Immature natural killer cell (primary cell): ENCODE measurements at regions not wholly inside any gene's neighbourhood (a gene's known extent, or its start where the extent isn't known, plus 50 kb on each side); places are given as distances from the start of the nearest gene placed in this dataset.
"Not testable (repeated sequence)": the region's sequence is repeated elsewhere in the genome, so short reads cannot be mapped to it uniquely, and the experiment has no call there.

Experiments used
- DNase-seq, 3 donors: peaks; one replicate each; pipeline ENCODE4 v3.0.0; 2022; ENCODE audit warnings: mixed read lengths in 1 of 3
- H3K27ac Mint-ChIP-seq, 6 donors: one replicate each; pipeline ENCODE4 v1.8.0; 2020; ENCODE audit warnings: mixed read lengths in 6 of 6, mild to moderate bottlenecking in 5 of 6, inconsistent platforms in 4 of 6, moderate library complexity in 3 of 6
- H3K27me3 Mint-ChIP-seq, 3 donors: one replicate each; pipeline ENCODE4 v1.8.0; 2020 to 2021; ENCODE audit warnings: low read depth in 3 of 3, mild to moderate bottlenecking in 3 of 3, mixed read lengths in 3 of 3, moderate library complexity in 3 of 3, inconsistent platforms in 1 of 3
- H3K36me3 Mint-ChIP-seq, 3 donors: one replicate each; pipeline ENCODE4 v1.8.0; 2020; ENCODE audit warnings: mixed read lengths in 3 of 3, inconsistent platforms in 2 of 3, mild to moderate bottlenecking in 2 of 3
- H3K4me1 Mint-ChIP-seq, 2 donors: one replicate each; pipeline ENCODE4 v1.8.0; 2020; ENCODE audit warnings: inconsistent platforms in 2 of 2, mild to moderate bottlenecking in 2 of 2, mixed read lengths in 2 of 2, moderate library complexity in 1 of 2
- H3K4me3 Mint-ChIP-seq, 5 donors: one replicate each; pipeline ENCODE4 v1.8.0; 2020; ENCODE audit warnings: mild to moderate bottlenecking in 5 of 5, mixed read lengths in 5 of 5, inconsistent platforms in 3 of 5, moderate library complexity in 3 of 5
- H3K9me3 Mint-ChIP-seq, 6 donors: one replicate each; pipeline ENCODE4 v1.8.0; 2020; ENCODE audit warnings: mild to moderate bottlenecking in 6 of 6, mixed read lengths in 6 of 6, inconsistent platforms in 4 of 6, moderate library complexity in 3 of 6

DNA sequence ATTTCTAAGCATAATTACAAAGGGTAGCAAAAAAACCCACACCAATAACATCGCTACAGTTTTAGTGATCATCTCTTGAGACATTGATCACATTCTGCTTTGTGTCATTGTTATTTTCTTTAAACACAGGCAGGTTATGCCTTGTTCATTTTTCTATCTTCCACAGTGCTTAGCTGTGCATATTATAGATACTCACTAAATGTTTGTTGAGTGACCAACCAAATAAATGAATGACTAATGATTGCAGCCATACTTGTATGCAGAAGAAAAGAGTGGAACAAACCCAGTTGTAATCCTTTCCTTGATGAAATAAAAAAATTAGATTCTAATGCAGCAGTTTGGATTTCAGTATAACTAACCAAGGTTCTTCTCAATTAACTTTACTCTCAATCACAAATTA, 81.0 kb upstream of the RASSF8 start:
- Mint-ChIP-seq H3K27ac (no peak overlapping the region), H3K4me1 (no peaks in the 10 kb centered on the region), H3K4me3 (no peak overlapping the region), H3K27me3 (peaks cover 0 to 1% (median 0%) of the 10 kb centered on the region in 3 donors), H3K36me3 (no peaks in the 10 kb centered on the region), H3K9me3 (peaks cover 0 to 4% (median 0%) of the 10 kb centered on the region in 6 donors)
- no peak for DNase-seq

- Mint-ChIP-seq H3K27ac (no peak overlapping the region), H3K36me3 (no peaks in the 10 kb centered on the region), H3K4me1 (no peaks in the 10 kb centered on the region), H3K4me3 (no peak overlapping the region), H3K27me3 (no peaks in the 10 kb centered on the region), H3K9me3 (peaks cover 0 to 4% (median 0%) of the 10 kb centered on the region in 6 donors)
- DNase-seq: no peak
These were observed 76.2 kb upstream of the RASSF8 start for GRCh38 chr12:25882266-25882665.

DNA sequence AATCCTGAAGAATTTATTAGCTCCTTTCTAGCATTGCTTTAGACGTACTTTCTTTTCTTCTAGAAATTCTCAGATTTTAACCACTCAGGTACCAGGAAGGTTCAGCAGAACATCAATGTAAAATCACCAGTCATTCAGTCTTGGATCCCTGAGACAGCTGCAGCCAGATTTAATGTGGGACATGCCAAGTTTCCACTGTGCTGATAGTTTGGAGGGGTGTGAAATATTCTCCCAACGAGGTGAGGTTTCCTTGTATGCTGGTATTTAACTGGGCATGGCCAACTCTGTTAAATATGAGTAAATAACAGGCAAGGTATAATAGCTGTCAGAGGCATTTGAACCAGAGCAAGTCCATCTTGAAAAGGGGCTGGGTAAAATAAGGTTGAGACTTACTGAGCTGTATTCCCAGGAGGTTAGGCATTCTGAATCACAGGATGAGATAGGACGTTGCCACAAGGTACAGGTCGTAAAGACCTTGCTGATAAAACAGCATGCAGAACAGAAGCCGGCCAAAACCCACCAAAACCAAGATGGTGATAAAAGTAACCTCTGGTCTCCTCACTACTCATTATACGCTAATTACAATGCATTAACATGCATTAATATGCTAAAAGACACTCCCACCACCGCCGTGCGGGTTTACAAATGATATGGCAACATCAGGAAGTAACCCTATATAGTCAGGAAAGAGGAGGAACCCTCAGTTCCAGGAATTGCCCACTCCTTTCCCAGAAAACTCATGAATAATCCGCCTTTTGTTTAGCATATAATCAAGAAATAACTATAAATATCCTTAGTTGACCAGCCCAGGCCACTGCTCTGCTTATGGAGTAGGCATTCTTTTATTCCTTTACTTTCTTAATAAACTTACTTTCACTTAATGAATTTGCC, 75.2 kb upstream of the RASSF8 start:
- H3K9me3 Mint-ChIP-seq: peaks cover 0 to 4% (median 0%) of the 10 kb centered on the region in 6 donors
- H3K27ac Mint-ChIP-seq: no peak overlapping the region
- H3K4me1 Mint-ChIP-seq: no peaks in the 10 kb centered on the region
- H3K4me3 Mint-ChIP-seq: no peak overlapping the region
- H3K27me3 Mint-ChIP-seq: no peaks in the 10 kb centered on the region
- H3K36me3 Mint-ChIP-seq: no peaks in the 10 kb centered on the region
- DNase-seq: no peak

DNA sequence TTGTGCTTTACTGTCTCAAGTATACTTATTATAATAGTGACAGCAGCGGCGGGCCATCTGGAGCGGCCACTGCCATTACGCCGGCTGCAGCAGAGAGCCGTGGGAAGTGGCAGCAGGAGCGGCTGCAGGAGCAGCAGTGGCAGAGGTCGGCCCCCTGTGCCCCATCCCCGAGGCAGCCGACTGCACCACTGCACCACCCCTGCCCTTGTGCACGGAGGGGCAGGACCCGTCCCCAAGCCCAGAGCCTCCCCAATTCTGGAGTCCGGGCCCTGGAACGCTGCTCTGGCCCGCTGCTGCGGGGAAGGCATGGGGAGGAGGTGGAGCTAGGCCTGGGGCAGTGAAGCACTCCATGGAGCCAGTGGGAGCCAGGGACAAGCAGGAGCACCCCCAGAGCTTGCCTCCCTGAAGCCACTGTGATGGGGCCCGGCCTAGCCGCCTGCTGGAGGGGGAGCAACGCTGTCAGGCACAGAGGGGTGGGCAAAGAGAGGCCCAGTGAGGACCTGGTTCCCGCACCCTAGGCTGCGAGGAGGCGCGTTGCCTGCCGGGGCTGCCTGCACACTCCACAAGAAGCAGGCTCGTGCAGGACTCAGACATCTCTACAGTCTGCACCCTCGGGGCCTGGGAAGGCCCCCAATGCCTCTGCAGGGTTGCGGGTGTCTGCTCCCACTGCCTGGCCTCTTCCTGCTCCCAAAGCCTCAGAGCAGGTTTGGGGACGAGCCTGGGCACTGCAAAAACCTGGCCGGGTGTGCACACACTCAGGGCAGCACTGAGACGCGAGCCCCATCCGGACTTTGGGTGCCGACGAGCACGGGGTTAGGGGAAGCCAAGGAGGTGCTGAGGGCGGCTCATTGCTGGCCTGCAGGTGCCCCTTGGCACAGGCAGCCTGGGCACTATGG, 74.2 kb upstream of the RASSF8 start:
- no peaks in the 10 kb centered on the region for H3K36me3 Mint-ChIP-seq
- peaks cover 0 to 2% (median 0%) of the 10 kb centered on the region in 3 donors for H3K27me3 Mint-ChIP-seq
- H3K4me1 Mint-ChIP-seq: no peaks in the 10 kb centered on the region
- no peak overlapping the region for H3K4me3 Mint-ChIP-seq
- H3K9me3 Mint-ChIP-seq: peaks cover 0 to 4% (median 0%) of the 10 kb centered on the region in 6 donors
- H3K27ac Mint-ChIP-seq: no peak overlapping the region
- DNase-seq: no peak

DNA sequence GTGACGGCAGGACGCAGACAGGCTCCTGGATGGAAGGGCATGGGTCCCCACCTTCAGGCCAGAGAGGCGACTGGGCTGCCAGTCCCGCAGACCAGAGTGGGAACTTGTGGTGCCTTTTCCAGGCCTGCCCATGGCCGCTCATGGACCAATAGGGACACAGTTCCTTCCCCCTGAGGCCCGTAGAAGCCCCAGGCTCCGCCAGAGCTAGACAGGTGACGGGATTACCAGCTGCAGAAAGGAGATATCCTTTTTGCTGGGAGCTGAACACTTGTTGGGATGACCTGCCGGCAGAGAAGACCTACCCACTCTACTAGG, 73.6 kb upstream of the RASSF8 start:
- H3K27ac Mint-ChIP-seq: no peak overlapping the region
- DNase-seq: no peak
- no peak overlapping the region for H3K4me3 Mint-ChIP-seq
- H3K4me1 Mint-ChIP-seq: no peaks in the 10 kb centered on the region
- H3K9me3 Mint-ChIP-seq: peaks cover 0 to 2% (median 0%) of the 10 kb centered on the region in 6 donors
- H3K27me3 Mint-ChIP-seq: peaks cover 0 to 2% (median 0%) of the 10 kb centered on the region in 3 donors
- no peaks in the 10 kb centered on the region for H3K36me3 Mint-ChIP-seq

DNA sequence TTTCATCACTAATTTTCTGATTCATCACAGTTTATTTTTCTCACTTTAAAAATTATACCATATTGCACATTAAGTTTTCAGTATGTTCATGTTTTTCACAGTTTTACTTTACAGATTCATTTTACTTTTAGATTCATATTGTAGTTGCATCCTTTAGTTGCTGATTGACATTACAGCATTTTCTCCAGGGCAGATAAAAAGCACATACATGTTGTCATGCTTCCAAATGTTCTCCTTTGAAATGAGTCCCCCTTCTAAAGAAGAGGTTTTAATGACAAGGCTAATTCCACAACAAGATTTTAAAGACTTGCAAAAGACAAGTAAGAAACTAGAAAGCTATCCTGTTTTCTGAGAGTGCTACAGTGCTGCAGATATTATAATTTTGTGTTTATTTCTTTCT, 72.1 kb upstream of the RASSF8 start:
- H3K4me3 Mint-ChIP-seq: no peak overlapping the region
- no peaks in the 10 kb centered on the region for H3K4me1 Mint-ChIP-seq
- peaks cover 0 to 2% (median 0%) of the 10 kb centered on the region in 3 donors for H3K27me3 Mint-ChIP-seq
- no peak overlapping the region for H3K27ac Mint-ChIP-seq
- H3K36me3 Mint-ChIP-seq: no peaks in the 10 kb centered on the region
- peaks cover 0 to 2% (median 0%) of the 10 kb centered on the region in 6 donors for H3K9me3 Mint-ChIP-seq
- no peak for DNase-seq

DNA sequence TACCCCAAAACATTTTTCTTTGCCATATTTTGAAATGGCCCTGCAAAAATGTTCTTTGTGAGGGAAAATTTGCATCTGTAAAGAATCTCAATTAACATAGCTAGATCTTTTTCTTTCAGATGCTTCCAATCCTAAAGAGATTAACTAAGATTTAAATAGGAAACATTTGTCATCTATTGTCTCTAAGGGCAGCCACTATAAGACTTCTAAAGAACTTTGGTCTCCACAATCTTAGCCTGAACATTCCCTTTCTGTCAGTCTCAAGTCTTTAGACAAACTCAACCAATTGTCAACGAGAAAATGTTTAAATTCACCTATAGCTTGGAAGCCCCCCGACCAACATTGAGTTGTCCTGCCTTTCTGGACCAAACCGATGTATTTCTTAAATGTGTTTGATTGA, 71.1 kb upstream of the RASSF8 start:
- Mint-ChIP-seq H3K4me1 (no peaks in the 10 kb centered on the region), H3K36me3 (no peaks in the 10 kb centered on the region), H3K9me3 (peaks cover 0 to 3% (median 0%) of the 10 kb centered on the region in 6 donors), H3K27me3 (peaks cover 0 to 2% (median 0%) of the 10 kb centered on the region in 3 donors), H3K27ac (no peak overlapping the region), H3K4me3 (no peak overlapping the region)
- no peak for DNase-seq

DNA sequence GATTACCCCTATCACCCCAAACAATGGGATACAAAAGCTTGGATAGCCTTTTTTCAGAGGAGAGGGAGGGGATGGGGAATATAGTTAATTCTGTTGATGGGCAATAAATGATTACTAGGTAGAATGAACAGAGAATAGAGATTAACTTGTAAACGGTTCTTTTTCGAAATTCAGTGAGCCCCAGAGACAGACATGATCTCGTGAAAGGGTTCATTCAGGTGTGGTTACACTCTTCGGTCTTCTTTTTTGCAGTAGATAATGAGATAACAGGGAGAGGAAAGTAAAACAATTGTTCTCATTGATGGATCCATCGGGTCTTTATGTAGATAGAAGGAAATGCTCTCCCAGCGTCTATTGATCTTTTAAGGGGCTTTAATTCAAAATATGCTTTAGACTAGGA, 69.3 kb upstream of the RASSF8 start:
- H3K4me3 Mint-ChIP-seq: no peak overlapping the region
- H3K36me3 Mint-ChIP-seq: no peaks in the 10 kb centered on the region
- no peak for DNase-seq
- no peaks in the 10 kb centered on the region for H3K4me1 Mint-ChIP-seq
- no peak overlapping the region for H3K27ac Mint-ChIP-seq
- peaks cover 0 to 4% (median 0%) of the 10 kb centered on the region in 6 donors for H3K9me3 Mint-ChIP-seq
- peaks cover 0 to 2% (median 0%) of the 10 kb centered on the region in 3 donors for H3K27me3 Mint-ChIP-seq

GRCh38 chr12:25891095-25891494, 67.4 kb upstream of the RASSF8 start:
- H3K4me3 Mint-ChIP-seq, H3K4me1 Mint-ChIP-seq, H3K9me3 Mint-ChIP-seq, H3K27ac Mint-ChIP-seq, H3K27me3 Mint-ChIP-seq, DNase-seq, H3K36me3 Mint-ChIP-seq: not testable (repeated sequence)

DNA sequence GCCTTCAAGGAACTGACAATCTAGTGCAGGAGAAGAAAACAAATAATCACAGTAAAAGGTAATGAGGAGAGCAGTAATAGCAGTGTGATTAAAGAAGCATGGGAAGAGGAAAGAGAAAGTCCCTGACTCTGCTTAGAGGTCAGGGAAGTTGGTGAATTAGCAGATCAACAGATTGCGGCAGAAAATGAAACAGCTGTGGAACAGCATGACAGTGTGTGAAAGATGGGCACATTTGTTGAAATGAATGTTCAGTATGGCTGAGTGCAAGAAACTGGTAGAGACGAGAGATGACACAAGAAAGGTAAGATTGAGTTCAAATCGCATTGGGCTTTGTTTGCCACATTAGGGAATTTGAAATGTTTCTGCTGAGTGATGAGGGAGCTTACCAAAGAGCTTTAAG, 63.7 kb upstream of the RASSF8 start:
- no peak for DNase-seq
- peaks cover 0 to 2% (median 0%) of the 10 kb centered on the region in 6 donors for H3K9me3 Mint-ChIP-seq
- H3K27me3 Mint-ChIP-seq: peaks cover 0 to 2% (median 0%) of the 10 kb centered on the region in 3 donors
- H3K36me3 Mint-ChIP-seq: peaks cover 0 to 3% (median 0%) of the 10 kb centered on the region in 3 donors
- H3K27ac Mint-ChIP-seq: no peak overlapping the region
- H3K4me3 Mint-ChIP-seq: no peak overlapping the region
- no peaks in the 10 kb centered on the region for H3K4me1 Mint-ChIP-seq

DNA sequence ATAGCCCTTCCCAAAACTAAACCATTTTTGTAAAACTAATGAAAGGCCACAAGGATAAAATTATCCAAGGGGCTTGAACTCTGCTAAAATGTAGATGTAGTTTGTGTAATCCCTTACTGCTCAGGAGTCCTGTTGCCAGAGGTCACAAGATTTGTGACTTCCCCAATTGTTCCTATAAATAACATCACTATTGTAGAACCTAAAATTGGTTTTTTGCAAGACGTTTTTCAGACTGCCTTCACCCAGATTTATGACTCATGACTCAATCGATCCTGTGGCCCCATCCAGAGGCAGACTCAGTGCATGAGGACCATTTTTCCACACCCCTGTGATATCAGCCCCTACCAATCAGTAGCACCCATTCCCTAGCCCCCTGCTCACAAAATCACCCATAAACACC, 61.5 kb upstream of the RASSF8 start:
- Mint-ChIP-seq H3K9me3 (peaks cover 0 to 2% (median 0%) of the 10 kb centered on the region in 6 donors), H3K4me1 (no peaks in the 10 kb centered on the region), H3K4me3 (no peak overlapping the region), H3K36me3 (peaks cover 0 to 3% (median 0%) of the 10 kb centered on the region in 3 donors), H3K27me3 (peaks cover 0 to 3% (median 2%) of the 10 kb centered on the region in 3 donors), H3K27ac (no peak overlapping the region)
- DNase-seq: no peak

- Mint-ChIP-seq H3K9me3 (no peaks in the 10 kb centered on the region), H3K27ac (no peak overlapping the region), H3K36me3 (no peaks in the 10 kb centered on the region), H3K4me3 (no peak overlapping the region), H3K27me3 (peaks cover 3 to 10% (median 6%) of the 10 kb centered on the region in 3 donors), H3K4me1 (no peaks in the 10 kb centered on the region)
- DNase-seq: no peak
These were observed 54.8 kb upstream of the RASSF8 start for GRCh38 chr12:25903603-25904245.

GRCh38 chr12:25904442-25904841, 54.0 kb upstream of the RASSF8 start:
- Mint-ChIP-seq H3K4me3 (no peak overlapping the region), H3K36me3 (no peaks in the 10 kb centered on the region), H3K9me3 (no peaks in the 10 kb centered on the region), H3K4me1 (no peaks in the 10 kb centered on the region), H3K27ac (no peak overlapping the region), H3K27me3 (peaks cover 3 to 10% (median 4%) of the 10 kb centered on the region in 3 donors)
- no peak for DNase-seq
